CD4-positive, CD25-positive, alpha-beta regulatory T cell (primary cell): ENCODE measurements at regions not wholly inside any gene's neighbourhood (a gene's known extent, or its start where the extent isn't known, plus 50 kb on each side); places are given as distances from the start of the nearest gene placed in this dataset.

Source experiments
- ATAC-seq, 2 donors: fragments of 150-1000 bp; cut with Tn5 transposase; one replicate each; pipeline ENCODE4 v1.10.0; 2021; ENCODE audit warnings: low read depth in 2 of 2, moderate number of reproducible peaks in 2 of 2, moderate library complexity in 1 of 2
- DNase-seq, 3 donors: peaks; one replicate each; pipeline versions ENCODE4 v3.0.0 to v3.0.0-alpha.2; 2012 to 2022; ENCODE audit warnings: mixed read lengths in 1 of 3
- H3K27ac ChIP-seq: one replicate; pipeline ENCODE4 v1.7.0; 2013; ENCODE audit warnings: mild to moderate bottlenecking, low read length; ENCODE audit not compliant: insufficient read depth, poor library complexity, severe bottlenecking
- H3K27me3 ChIP-seq: one replicate; pipeline ENCODE4 v1.7.0; 2013; ENCODE audit warnings: low read length; ENCODE audit not compliant: control insufficient read depth, insufficient read depth
- H3K36me3 ChIP-seq: one replicate; pipeline ENCODE4 v1.7.0; 2013; ENCODE audit warnings: mild to moderate bottlenecking, low read length, moderate library complexity; ENCODE audit not compliant: control insufficient read depth, insufficient read depth
- H3K4me1 ChIP-seq: 2 replicates; pipeline ENCODE4 v1.7.0; 2013; ENCODE audit warnings: mild to moderate bottlenecking, low read length; ENCODE audit not compliant: insufficient read depth, control insufficient read depth, poor library complexity, severe bottlenecking
- H3K4me3 ChIP-seq: one replicate; pipeline ENCODE4 v1.7.0; 2013; ENCODE audit warnings: low read depth, mild to moderate bottlenecking, low read length, moderate library complexity
- H3K9me3 ChIP-seq, 2 experiments: 1 replicate in 1 of 2; 2 replicates in 1 of 2; pipeline ENCODE4 v1.7.0; 2013; ENCODE audit warnings: low read length in 2 of 2, mild to moderate bottlenecking in 1 of 2, moderate library complexity in 1 of 2; ENCODE audit not compliant: control insufficient read depth in 2 of 2
- H3K27ac Mint-ChIP-seq, 3 donors: one replicate each; pipeline ENCODE4 v1.8.0; 2020 to 2022; ENCODE audit warnings: mild to moderate bottlenecking in 3 of 3, mixed read lengths in 3 of 3, moderate library complexity in 2 of 3
- H3K27me3 Mint-ChIP-seq: one replicate; pipeline ENCODE4 v1.8.0; 2022; ENCODE audit warnings: mild to moderate bottlenecking, mixed read lengths
- H3K36me3 Mint-ChIP-seq: one replicate; pipeline ENCODE4 v1.8.0; 2020; ENCODE audit warnings: mixed read lengths
- H3K4me1 Mint-ChIP-seq, 4 donors: one replicate each; pipeline ENCODE4 v1.8.0; 2020 to 2022; ENCODE audit warnings: mixed read lengths in 4 of 4, mild to moderate bottlenecking in 1 of 4
- H3K4me3 Mint-ChIP-seq, 4 donors: one replicate each; pipeline ENCODE4 v1.8.0; 2020 to 2022; ENCODE audit warnings: mild to moderate bottlenecking in 4 of 4, mixed read lengths in 4 of 4, moderate library complexity in 3 of 4
- H3K9me3 Mint-ChIP-seq, 7 donors: one replicate each; pipeline ENCODE4 v1.8.0; 2020 to 2022; ENCODE audit warnings: mixed read lengths in 7 of 7, mild to moderate bottlenecking in 3 of 7, moderate library complexity in 2 of 7

GRCh38 chr3:94414418-94414817, 351.6 kb downstream of the NSUN3 start:
- Mint-ChIP-seq H3K27ac (no peak overlapping the region), H3K9me3 (peaks cover 1 to 17% (median 7%) of the 10 kb centered on the region in 7 donors), H3K36me3 (no peaks in the 10 kb centered on the region), H3K27me3 (no peaks in the 10 kb centered on the region), H3K4me1 (no peaks in the 10 kb centered on the region), H3K4me3 (no peak overlapping the region)
- H3K27me3 ChIP-seq = no peaks in the 10 kb centered on the region
- no peaks in the 10 kb centered on the region for H3K36me3 ChIP-seq
- DNase-seq = no peak
- H3K4me1 ChIP-seq = no peaks in the 10 kb centered on the region
- ATAC-seq = no peak
- H3K9me3 ChIP-seq = peaks cover 0 to 5% of the 10 kb centered on the region in 2 experiments
- H3K4me3 ChIP-seq = no peak overlapping the region
- H3K27ac ChIP-seq = no peak overlapping the region

DNA sequence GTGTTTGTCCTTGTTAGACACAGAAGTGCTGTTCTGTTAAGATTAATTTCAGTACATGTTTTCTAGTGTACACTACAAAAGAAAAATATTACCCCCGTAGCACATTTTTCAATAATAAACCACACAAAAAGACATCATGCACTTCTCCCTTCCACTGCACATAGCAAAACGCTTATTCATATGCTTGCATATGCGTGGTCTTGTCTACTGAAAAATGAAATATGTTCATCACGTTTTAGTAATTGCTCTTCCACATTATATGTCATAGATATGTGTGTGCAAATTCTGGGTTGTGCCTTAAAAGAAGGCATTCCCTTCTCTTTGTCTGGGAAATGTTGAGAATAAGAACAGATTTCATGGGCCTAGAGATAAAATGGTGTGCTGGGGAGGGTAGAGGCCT, 353.9 kb downstream of the NSUN3 start:
- Mint-ChIP-seq H3K27ac (no peak overlapping the region), H3K4me1 (no peaks in the 10 kb centered on the region), H3K4me3 (no peak overlapping the region), H3K36me3 (no peaks in the 10 kb centered on the region), H3K27me3 (no peaks in the 10 kb centered on the region), H3K9me3 (peaks cover 0 to 25% (median 8%) of the 10 kb centered on the region in 7 donors)
- no peak overlapping the region for H3K4me3 ChIP-seq
- H3K27me3 ChIP-seq = no peaks in the 10 kb centered on the region
- no peaks in the 10 kb centered on the region for H3K36me3 ChIP-seq
- H3K9me3 ChIP-seq = peaks cover 0 to 5% of the 10 kb centered on the region in 2 experiments
- H3K4me1 ChIP-seq = no peaks in the 10 kb centered on the region
- H3K27ac ChIP-seq = no peak overlapping the region
- ATAC-seq = no peak
- DNase-seq = no peak

DNA sequence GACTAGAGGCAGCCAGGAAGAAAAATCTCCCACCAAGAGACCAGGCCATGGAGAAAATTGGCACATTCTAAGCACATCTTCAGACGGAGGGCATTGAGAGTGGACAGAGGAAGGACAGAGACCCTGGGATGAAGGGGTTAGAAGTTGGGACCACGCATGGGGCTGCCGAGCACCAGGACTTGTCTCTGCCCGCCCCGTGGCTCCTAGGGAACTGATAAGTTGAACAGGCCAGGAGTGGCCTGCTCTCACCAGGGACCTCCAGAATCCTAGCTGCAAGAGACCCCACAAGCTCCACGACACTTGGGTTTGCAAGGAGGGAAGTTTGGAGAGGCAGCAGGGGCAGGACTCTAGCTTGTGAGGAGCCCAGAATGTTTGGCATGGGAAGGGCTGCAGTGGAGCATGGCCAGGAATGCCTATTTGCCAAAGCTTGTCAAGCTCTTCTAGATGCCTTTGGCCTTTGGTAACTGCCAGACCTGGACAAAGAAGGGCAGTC, 355.1 kb downstream of the NSUN3 start:
- Histone ChIP-seq H3K9me3 (peaks cover 0 to 5% of the 10 kb centered on the region in 2 experiments), H3K4me3 (no peak overlapping the region), H3K4me1 (no peaks in the 10 kb centered on the region), H3K27ac (no peak overlapping the region), H3K27me3 (no peaks in the 10 kb centered on the region), H3K36me3 (no peaks in the 10 kb centered on the region)
- no peak for DNase-seq
- no peak for ATAC-seq
- no peaks in the 10 kb centered on the region for H3K27me3 Mint-ChIP-seq
- no peak overlapping the region for H3K27ac Mint-ChIP-seq
- H3K36me3 Mint-ChIP-seq = no peaks in the 10 kb centered on the region
- peaks cover 0 to 34% (median 10%) of the 10 kb centered on the region in 7 donors for H3K9me3 Mint-ChIP-seq
- no peaks in the 10 kb centered on the region for H3K4me1 Mint-ChIP-seq
- no peak overlapping the region for H3K4me3 Mint-ChIP-seq

DNA sequence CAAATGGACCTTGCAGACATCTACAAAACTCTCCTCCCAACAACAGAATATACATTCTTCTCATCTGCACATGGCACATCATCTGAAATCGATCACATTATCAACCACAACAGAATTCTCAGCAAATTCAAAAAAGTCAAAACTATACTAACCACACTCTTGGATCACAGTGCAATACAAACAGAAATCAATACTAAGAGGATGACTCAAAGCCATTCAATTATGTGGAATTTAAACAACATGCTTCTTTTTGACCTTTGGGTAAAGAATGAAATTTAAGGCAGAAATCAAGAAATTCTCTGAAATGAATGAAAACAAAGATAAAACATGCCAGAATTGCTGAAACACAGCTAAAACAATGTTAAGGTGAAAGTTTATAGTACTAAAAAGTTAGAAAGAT, 358.1 kb downstream of the NSUN3 start:
- Histone ChIP-seq H3K36me3 (no peaks in the 10 kb centered on the region), H3K4me1 (no peaks in the 10 kb centered on the region), H3K4me3 (no peak overlapping the region), H3K9me3 (peaks cover 0 to 5% of the 10 kb centered on the region in 2 experiments), H3K27me3 (no peaks in the 10 kb centered on the region), H3K27ac (no peak overlapping the region)
- no peaks in the 10 kb centered on the region for H3K27me3 Mint-ChIP-seq
- no peaks in the 10 kb centered on the region for H3K4me1 Mint-ChIP-seq
- H3K27ac Mint-ChIP-seq = no peak overlapping the region
- H3K36me3 Mint-ChIP-seq = no peaks in the 10 kb centered on the region
- H3K4me3 Mint-ChIP-seq = no peak overlapping the region
- peaks cover 1 to 41% (median 11%) of the 10 kb centered on the region in 7 donors for H3K9me3 Mint-ChIP-seq
- ATAC-seq = no peak
- DNase-seq = no peak

GRCh38 chr3:94423578-94423977, 360.7 kb downstream of the NSUN3 start:
- ATAC-seq (no peak), DNase-seq (no peak)
- Mint-ChIP-seq H3K4me1 (no peaks in the 10 kb centered on the region), H3K27me3 (no peaks in the 10 kb centered on the region), H3K9me3 (peaks cover 3 to 39% (median 7%) of the 10 kb centered on the region in 7 donors), H3K27ac (no peak overlapping the region), H3K36me3 (no peaks in the 10 kb centered on the region), H3K4me3 (no peak overlapping the region)
- no peak overlapping the region for H3K27ac ChIP-seq
- H3K4me1 ChIP-seq = no peaks in the 10 kb centered on the region
- H3K36me3 ChIP-seq = no peaks in the 10 kb centered on the region
- H3K9me3 ChIP-seq = no peaks in the 10 kb centered on the region
- no peak overlapping the region for H3K4me3 ChIP-seq
- no peaks in the 10 kb centered on the region for H3K27me3 ChIP-seq

GRCh38 chr3:94429517-94429916, 366.7 kb downstream of the NSUN3 start:
- Mint-ChIP-seq H3K4me1 (no peaks in the 10 kb centered on the region), H3K36me3 (no peaks in the 10 kb centered on the region), H3K27ac (no peak overlapping the region), H3K4me3 (no peak overlapping the region), H3K27me3 (no peaks in the 10 kb centered on the region), H3K9me3 (peaks cover 0 to 5% (median 2%) of the 10 kb centered on the region in 7 donors)
- Histone ChIP-seq H3K36me3 (no peaks in the 10 kb centered on the region), H3K27me3 (no peaks in the 10 kb centered on the region), H3K27ac (no peak overlapping the region), H3K4me1 (no peaks in the 10 kb centered on the region), H3K4me3 (no peak overlapping the region), H3K9me3 (no peaks in the 10 kb centered on the region)
- no peak for ATAC-seq
- no peak for DNase-seq

DNA sequence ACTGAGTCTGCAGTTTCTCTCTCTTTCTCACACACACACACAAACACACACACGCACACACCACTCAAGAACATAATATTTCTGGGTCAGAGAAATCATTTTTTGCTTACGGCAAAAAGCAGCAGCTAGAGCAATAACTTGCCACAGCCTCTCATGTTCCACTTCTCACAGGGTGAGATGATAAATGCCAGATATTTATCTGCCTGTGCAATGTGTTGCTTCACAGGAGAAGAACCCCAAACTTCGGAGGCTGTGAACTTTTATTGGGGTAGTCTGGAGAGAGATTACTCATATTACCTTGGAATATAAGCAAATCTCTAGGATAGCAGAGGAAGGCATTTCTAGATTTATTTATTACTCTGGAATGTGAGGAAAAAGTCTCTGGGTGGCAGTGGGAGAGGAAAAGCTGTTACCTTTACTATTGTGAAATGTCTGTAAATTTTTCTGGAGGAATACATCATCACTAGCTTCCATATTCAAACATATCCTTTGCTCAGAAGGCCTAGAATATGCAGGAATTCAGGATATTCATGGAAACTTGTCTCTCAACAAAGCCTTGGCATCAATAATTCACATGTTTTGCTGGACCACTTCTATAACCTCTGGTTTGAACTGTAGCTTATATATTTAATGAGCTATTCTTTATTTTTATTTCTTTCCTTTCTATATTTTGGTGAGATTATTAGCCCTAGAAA, 369.2 kb downstream of the NSUN3 start:
- Histone ChIP-seq H3K4me1 (no peaks in the 10 kb centered on the region), H3K9me3 (no peaks in the 10 kb centered on the region), H3K36me3 (no peaks in the 10 kb centered on the region), H3K27ac (no peak overlapping the region), H3K4me3 (no peak overlapping the region), H3K27me3 (no peaks in the 10 kb centered on the region)
- H3K9me3 Mint-ChIP-seq = peaks cover 0 to 4% (median 0%) of the 10 kb centered on the region in 7 donors
- H3K4me3 Mint-ChIP-seq = no peak overlapping the region
- H3K4me1 Mint-ChIP-seq = no peaks in the 10 kb centered on the region
- H3K27ac Mint-ChIP-seq = no peak overlapping the region
- ATAC-seq (no peak), DNase-seq (no peak)
- H3K36me3 Mint-ChIP-seq = no peaks in the 10 kb centered on the region
- H3K27me3 Mint-ChIP-seq = no peaks in the 10 kb centered on the region

- H3K9me3 ChIP-seq = no peaks in the 10 kb centered on the region
- Mint-ChIP-seq H3K36me3 (no peaks in the 10 kb centered on the region), H3K27ac (no peak overlapping the region), H3K9me3 (peaks cover 0 to 10% (median 2%) of the 10 kb centered on the region in 7 donors), H3K27me3 (no peaks in the 10 kb centered on the region), H3K4me3 (no peak overlapping the region), H3K4me1 (no peaks in the 10 kb centered on the region)
- H3K27me3 ChIP-seq = no peaks in the 10 kb centered on the region
- ATAC-seq = no peak
- no peaks in the 10 kb centered on the region for H3K4me1 ChIP-seq
- no peak overlapping the region for H3K27ac ChIP-seq
- no peak overlapping the region for H3K4me3 ChIP-seq
- no peaks in the 10 kb centered on the region for H3K36me3 ChIP-seq
- no peak for DNase-seq
These were observed 370.9 kb downstream of the NSUN3 start for GRCh38 chr3:94433811-94434210.
